H1 (cell line): ENCODE measurements at regions not wholly inside any gene's neighbourhood (a gene's known extent, or its start where the extent isn't known, plus 50 kb on each side); places are given as distances from the start of the nearest gene placed in this dataset.

ENCODE experiments used
- CBX8 ChIP-seq: fragments of 300-800, 300-1000 bp; sonication (generic); IDR thresholded peaks from 2 replicates; pipeline ENCODE4 v1.7.1; 2016; ENCODE audit warnings: low read depth, low read length, borderline replicate concordance
- CEBPB ChIP-seq: IDR thresholded peaks from 2 replicates; pipeline ENCODE4 v1.6.1; 2012; ENCODE audit warnings: low read depth, low read length
- CHD7 ChIP-seq: fragments of 300-600 bp; sonication (generic); IDR thresholded peaks from 2 replicates; pipeline ENCODE4 v1.7.1; 2012; ENCODE audit warnings: low read length, moderate library complexity, mild to moderate bottlenecking, inconsistent platforms; ENCODE audit not compliant: insufficient replicate concordance
- CREB1 ChIP-seq: IDR thresholded peaks from 2 replicates; pipeline ENCODE4 v1.6.1; 2012; ENCODE audit warnings: inconsistent platforms
- EP300 ChIP-seq, 2 experiments: IDR thresholded peaks; 1 replicate in 1 of 2; 2 replicates in 1 of 2; pipeline ENCODE4 v1.6.1; 2011 to 2012; ENCODE audit warnings: low read depth in 2 of 2, low read length in 2 of 2, mild to moderate bottlenecking in 2 of 2, borderline replicate concordance in 1 of 2, inconsistent platforms in 1 of 2, moderate library complexity in 1 of 2
- JUND ChIP-seq: IDR thresholded peaks from 2 replicates; pipeline ENCODE4 v1.6.1; 2011; ENCODE audit warnings: mild to moderate bottlenecking, improper control_type of control experiment, low read length
- KDM4A ChIP-seq: IDR thresholded peaks from one replicate; pipeline ENCODE4 v1.7.1; 2012; ENCODE audit warnings: low read depth, mild to moderate bottlenecking, moderate library complexity, low read length, inconsistent platforms; ENCODE audit not compliant: severe bottlenecking
- POU5F1 ChIP-seq: IDR thresholded peaks from 2 replicates; pipeline ENCODE4 v1.6.1; 2011; ENCODE audit warnings: low read depth, mild to moderate bottlenecking, low read length, moderate library complexity
- SP4 ChIP-seq: IDR thresholded peaks from 2 replicates; pipeline ENCODE4 v1.6.1; 2012; ENCODE audit warnings: low read length, inconsistent platforms

GRCh38 chr13:59587971-59588716 lies 575.6 kb downstream of the DIAPH3 start (continued):
- TF ChIP-seq CHD7 = peak; percentile 88
- no peak for TF ChIP-seq KDM4A
- TF ChIP-seq POU5F1 = 0 out of 2 replicates have a peak, but pooled peaks have one; percentile 21
- TF ChIP-seq CREB1 = no peak
- TF ChIP-seq SP4 = no peak
- peak; percentile 94 for TF ChIP-seq CEBPB
- TF ChIP-seq JUND = peak; percentile 47; the same call in 1 of the 2 replicates
- TF ChIP-seq EP300 (IDR thresholded peaks at IDR 0.05; ENCODE audit: borderline replicate concordance in 1 of 2, low read depth in 2 of 2, low read length in 2 of 2) = peak in 1 of 2 experiments; percentile 48; a peak in 1 of 3 replicates
- no peak for TF ChIP-seq CBX8
- TF ChIP-seq, all 59 proteins: peak for 6
